ENCODE measurements at regions not wholly inside any gene's neighbourhood (a gene's known extent, or its start where the extent isn't known, plus 50 kb on each side); places are given as distances from the start of the nearest gene placed in this dataset.

DNA sequence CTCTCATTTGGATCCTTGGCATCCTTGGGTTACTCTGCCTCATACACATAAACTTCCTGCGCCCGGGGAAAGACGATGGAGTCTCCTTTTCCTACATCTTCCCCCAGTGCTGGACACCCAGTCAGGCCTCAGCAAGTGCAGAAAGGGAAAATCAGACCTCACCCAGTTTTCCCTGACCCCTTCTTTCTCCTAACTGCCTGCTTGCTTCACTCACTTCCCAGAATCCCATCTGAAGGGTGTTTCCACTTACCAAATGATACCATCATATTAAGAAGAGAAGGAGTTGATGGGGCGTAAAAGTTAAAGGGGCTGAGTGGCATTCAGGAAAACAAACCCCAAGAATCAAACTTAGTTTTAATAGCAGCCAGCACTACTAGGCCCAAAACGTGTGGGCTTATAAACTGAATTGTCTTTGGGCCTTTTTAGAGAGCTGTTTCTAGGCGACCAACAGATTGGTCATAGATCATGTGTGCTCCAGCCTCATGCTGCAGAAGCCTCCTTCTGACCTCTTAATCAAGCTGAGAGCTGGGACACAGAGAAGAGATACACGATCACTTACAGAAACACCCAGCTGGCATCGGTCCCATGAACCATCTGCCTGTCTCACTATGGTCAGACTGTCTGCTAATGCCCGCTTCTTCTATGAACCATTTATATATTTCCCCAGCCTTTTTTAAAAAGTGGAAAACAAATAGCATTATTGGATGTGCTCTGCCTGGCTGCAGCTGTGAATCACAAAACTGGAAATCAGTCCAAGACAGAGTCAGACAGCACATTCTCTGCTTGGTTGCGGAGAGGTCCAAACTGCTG is 165.7 kb upstream of the SLC14A2 start:
- TF ChIP-seq, protein P1, sequence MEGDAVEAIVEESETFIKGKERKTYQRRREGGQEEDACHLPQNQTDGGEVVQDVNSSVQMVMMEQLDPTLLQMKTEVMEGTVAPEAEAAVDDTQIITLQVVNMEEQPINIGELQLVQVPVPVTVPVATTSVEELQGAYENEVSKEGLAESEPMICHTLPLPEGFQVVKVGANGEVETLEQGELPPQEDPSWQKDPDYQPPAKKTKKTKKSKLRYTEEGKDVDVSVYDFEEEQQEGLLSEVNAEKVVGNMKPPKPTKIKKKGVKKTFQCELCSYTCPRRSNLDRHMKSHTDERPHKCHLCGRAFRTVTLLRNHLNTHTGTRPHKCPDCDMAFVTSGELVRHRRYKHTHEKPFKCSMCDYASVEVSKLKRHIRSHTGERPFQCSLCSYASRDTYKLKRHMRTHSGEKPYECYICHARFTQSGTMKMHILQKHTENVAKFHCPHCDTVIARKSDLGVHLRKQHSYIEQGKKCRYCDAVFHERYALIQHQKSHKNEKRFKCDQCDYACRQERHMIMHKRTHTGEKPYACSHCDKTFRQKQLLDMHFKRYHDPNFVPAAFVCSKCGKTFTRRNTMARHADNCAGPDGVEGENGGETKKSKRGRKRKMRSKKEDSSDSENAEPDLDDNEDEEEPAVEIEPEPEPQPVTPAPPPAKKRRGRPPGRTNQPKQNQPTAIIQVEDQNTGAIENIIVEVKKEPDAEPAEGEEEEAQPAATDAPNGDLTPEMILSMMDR (IDR thresholded peaks at IDR 0.05) = no peak
- Mint-ChIP-seq H3K9me3 (no peaks in the 10 kb centered on the region), H3K27ac (no peak overlapping the region), H3K4me3 (no peak overlapping the region), H3K36me3 (ENCODE audit: low read depth) (no peaks in the 10 kb centered on the region), H3K4me1 (ENCODE audit: low read depth) (no peaks in the 10 kb centered on the region), H3K27me3 (peaks cover 14% of the 10 kb centered on the region)
- Histone ChIP-seq H3K4me1 (ENCODE audit: insufficient read depth, low read length) (no peaks in the 10 kb centered on the region), H3K9me3 (ENCODE audit: control insufficient read depth in 1 of 2, insufficient read depth in 1 of 2, low read length in 2 of 2) (no peaks in the 10 kb centered on the region), H3K27ac (ENCODE audit: low read depth in 1 of 2, low read length in 2 of 2) (no peak overlapping the region), H3K4me3 (ENCODE audit: low read length) (no peak overlapping the region), H3K36me3 (ENCODE audit: insufficient read depth, low read length) (no peaks in the 10 kb centered on the region), H3K27me3 (ENCODE audit: control insufficient read depth in 1 of 2, insufficient read depth in 2 of 2, low read length in 2 of 2) (no peaks in the 10 kb centered on the region)
- CTCF ChIA-PET = no interaction called here
- no peak for DNase-seq
- intact Hi-C loops (cut with DNase I, micrococcal nuclease) = no loop called here
- ATAC-seq (ENCODE audit: poor library complexity) = no peak
- POLR2A ChIA-PET = no interaction called here

DNA sequence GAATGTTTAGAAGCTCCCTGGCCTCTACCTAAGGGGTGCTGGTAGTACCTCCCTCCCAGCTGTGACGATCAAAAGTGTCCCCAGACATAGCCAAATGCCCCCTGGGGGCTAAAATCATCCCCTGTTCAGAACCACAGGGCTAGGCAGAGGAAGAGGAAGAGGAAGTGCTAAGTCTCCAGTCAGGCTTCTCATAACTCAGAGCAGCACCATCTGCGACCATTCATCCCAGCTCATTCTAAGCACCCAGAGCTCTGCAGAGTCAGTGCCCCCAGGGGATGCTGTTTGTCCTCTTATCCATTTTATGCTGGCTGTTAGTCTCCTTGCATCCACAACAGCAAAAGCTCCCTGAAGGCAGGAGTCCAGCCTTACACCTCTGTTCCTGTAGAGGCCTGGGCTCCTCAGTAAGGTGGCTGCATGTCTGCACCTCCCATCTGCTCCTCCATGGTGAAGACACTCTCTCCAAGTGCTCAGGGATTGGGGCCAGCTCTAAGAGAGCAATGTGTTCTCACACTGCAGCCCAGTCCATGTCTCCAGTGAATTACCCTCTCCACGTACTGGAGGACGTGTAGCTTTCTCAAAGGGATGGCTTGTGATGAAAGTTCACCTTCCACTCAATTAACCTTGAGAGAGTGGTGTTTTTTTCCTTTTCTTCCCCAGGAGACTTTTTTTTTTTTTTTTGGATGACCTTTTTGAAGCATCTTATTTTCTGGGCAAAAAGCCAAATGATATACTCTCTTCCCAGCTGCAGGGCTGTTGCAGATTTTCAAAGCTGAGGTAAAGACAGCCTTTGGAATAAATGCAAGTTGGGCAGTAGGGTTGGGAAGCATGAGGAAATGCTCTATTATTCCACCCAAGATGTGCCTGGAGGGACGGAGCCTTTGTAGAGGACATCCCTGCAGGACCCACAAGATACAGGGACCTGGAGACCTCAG is 158.9 kb upstream of the SLC14A2 start:
- TF ChIP-seq, protein P1 (IDR thresholded peaks at IDR 0.05) = no peak
- Histone ChIP-seq H3K4me1 (ENCODE audit: insufficient read depth, low read length) (no peaks in the 10 kb centered on the region), H3K27ac (ENCODE audit: low read depth in 1 of 2, low read length in 2 of 2) (no peak overlapping the region), H3K27me3 (ENCODE audit: control insufficient read depth in 1 of 2, insufficient read depth in 2 of 2, low read length in 2 of 2) (no peaks in the 10 kb centered on the region), H3K9me3 (ENCODE audit: control insufficient read depth in 1 of 2, insufficient read depth in 1 of 2, low read length in 2 of 2) (no peaks in the 10 kb centered on the region), H3K36me3 (ENCODE audit: insufficient read depth, low read length) (no peaks in the 10 kb centered on the region), H3K4me3 (ENCODE audit: low read length) (no peak overlapping the region)
- Mint-ChIP-seq H3K9me3 (no peaks in the 10 kb centered on the region), H3K27me3 (peaks cover 24% of the 10 kb centered on the region), H3K4me1 (ENCODE audit: low read depth) (no peaks in the 10 kb centered on the region), H3K36me3 (ENCODE audit: low read depth) (no peaks in the 10 kb centered on the region), H3K4me3 (no peak overlapping the region), H3K27ac (no peak overlapping the region)
- DNase-seq (peak in 1 of 14 experiments; percentile 3), ATAC-seq (ENCODE audit: poor library complexity) (no peak)
- ChIA-PET POLR2A (no interaction called here), CTCF (interaction anchor here (0.7 kb wide), 1 partner anchor 10 kb away, joined by 3 read pairs; no protein-coding TSS in a partner anchor)
- intact Hi-C loops (cut with DNase I, micrococcal nuclease) = no loop called here

DNA sequence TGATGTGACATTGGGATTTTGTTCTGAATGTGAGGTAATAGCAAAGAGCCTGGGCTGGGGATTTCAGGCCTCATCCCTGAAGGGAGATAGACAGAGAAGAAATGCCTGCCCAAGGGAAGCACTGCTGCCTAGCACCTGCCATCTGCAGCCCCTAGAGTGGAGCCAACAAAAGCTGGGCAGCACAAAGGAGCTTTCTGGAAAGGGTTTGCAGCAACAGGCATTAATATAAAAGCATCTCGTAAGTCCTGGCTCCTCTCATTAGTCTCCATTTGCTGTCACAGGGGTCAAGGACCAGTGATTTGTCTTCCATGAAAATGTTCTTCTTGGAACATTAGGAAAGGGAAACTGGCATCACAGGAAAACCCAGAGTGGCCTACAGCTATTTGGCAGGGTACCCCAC is 157.2 kb upstream of the SLC14A2 start:
- Histone ChIP-seq H3K27me3 (ENCODE audit: control insufficient read depth in 1 of 2, insufficient read depth in 2 of 2, low read length in 2 of 2) (no peaks in the 10 kb centered on the region), H3K4me3 (ENCODE audit: low read length) (no peak overlapping the region), H3K36me3 (ENCODE audit: insufficient read depth, low read length) (no peaks in the 10 kb centered on the region), H3K27ac (ENCODE audit: low read depth in 1 of 2, low read length in 2 of 2) (no peak overlapping the region), H3K4me1 (ENCODE audit: insufficient read depth, low read length) (no peaks in the 10 kb centered on the region), H3K9me3 (ENCODE audit: control insufficient read depth in 1 of 2, insufficient read depth in 1 of 2, low read length in 2 of 2) (no peaks in the 10 kb centered on the region)
- TF ChIP-seq, protein P1 (IDR thresholded peaks at IDR 0.05) = no peak
- Mint-ChIP-seq H3K9me3 (no peaks in the 10 kb centered on the region), H3K4me1 (ENCODE audit: low read depth) (no peaks in the 10 kb centered on the region), H3K36me3 (ENCODE audit: low read depth) (no peaks in the 10 kb centered on the region), H3K27ac (no peak overlapping the region), H3K27me3 (peaks cover 21% of the 10 kb centered on the region), H3K4me3 (no peak overlapping the region)
- POLR2A ChIA-PET = no interaction called here
- CTCF ChIA-PET = no interaction called here
- intact Hi-C loops (cut with DNase I, micrococcal nuclease) = no loop called here
- ATAC-seq (ENCODE audit: poor library complexity) (no peak), DNase-seq (no peak)
